Panc1 (cell line): ENCODE measurements at regions not wholly inside any gene's neighbourhood (a gene's known extent, or its start where the extent isn't known, plus 50 kb on each side); places are given as distances from the start of the nearest gene placed in this dataset.

Source experiments
- ATAC-seq: fragments of 200-7000 bp; cut with Tn5 transposase; 2 replicates; pipeline ENCODE4 v1.9.1; 2020; ENCODE audit warnings: mild to moderate bottlenecking, moderate library complexity
- BruUV-seq: library from RNA; stranded (reverse); fragments of 400-500 nt; replicated peaks from 2 replicates; lab custom pipeline; 2021; lab: Mats Ljungman, UMichigan
- CTCF ChIA-PET: fragments of 300-600 bp; sonication (Branson Sonifier 250); formaldehyde crosslinking; loops from one replicate; lab custom pipeline; 2022; ENCODE audit warnings: antibody characterized with exemption; lab: Charles Lee
- POLR2A ChIA-PET: fragments of 300-600 bp; sonication (Branson Sonifier 250); formaldehyde crosslinking; loops from one replicate; lab custom pipeline; 2022; ENCODE audit warnings: antibody characterized with exemption; lab: Charles Lee
- DNase-seq: peaks from one replicate; pipeline ENCODE4 v3.0.0-alpha.2; 2010; ENCODE audit warnings: low read depth, low spot score
- H3K27ac ChIP-seq: 2 replicates; pipeline ENCODE4 v1.5.1; 2011; ENCODE audit warnings: mild to moderate bottlenecking, low read length, inconsistent platforms
- H3K27me3 ChIP-seq: fragments of 200-500 bp; sonication (Bioruptor generic); 2 replicates; pipeline ENCODE4 v1.6.0; 2014; ENCODE audit warnings: low read length, inconsistent platforms; ENCODE audit not compliant: control insufficient read depth, insufficient read depth
- H3K36me3 ChIP-seq: fragments of 200-500 bp; sonication (Bioruptor generic); 2 replicates; pipeline ENCODE4 v1.5.1; 2014; ENCODE audit warnings: inconsistent platforms, mild to moderate bottlenecking, low read length, moderate library complexity; ENCODE audit not compliant: control insufficient read depth, insufficient read depth
- H3K4me1 ChIP-seq: 2 replicates; pipeline ENCODE4 v1.5.1; 2011; ENCODE audit warnings: inconsistent platforms, mild to moderate bottlenecking, low read length, moderate library complexity; ENCODE audit not compliant: control insufficient read depth, insufficient read depth
- H3K4me3 ChIP-seq, 2 experiments: 2 replicates each; pipeline ENCODE4 v1.5.1; 2011 to 2012; ENCODE audit warnings: low read depth in 2 of 2, low read length in 2 of 2, mild to moderate bottlenecking in 2 of 2, inconsistent platforms in 1 of 2, moderate library complexity in 1 of 2
- H3K9me3 ChIP-seq: fragments of 200-500 bp; sonication (Bioruptor generic); 2 replicates; pipeline ENCODE4 v1.5.1; 2014; ENCODE audit warnings: low read depth, mild to moderate bottlenecking, inconsistent platforms, low read length, moderate library complexity; ENCODE audit not compliant: control insufficient read depth, insufficient read depth
- CTCF ChIP-seq: fragments of 450-650 bp; IDR thresholded peaks from 2 replicates; pipeline ENCODE4 v1.5.1; 2017; ENCODE audit warnings: mild to moderate bottlenecking
- POLR2AphosphoS5 ChIP-seq: IDR thresholded peaks from 2 replicates; pipeline ENCODE4 v1.6.1; 2012; ENCODE audit warnings: mild to moderate bottlenecking, low read depth, low read length, moderate library complexity
- REST ChIP-seq, 2 experiments: IDR thresholded peaks; 2 replicates each; pipeline ENCODE4 v1.6.1; 2011 to 2012; ENCODE audit warnings: low read depth in 2 of 2, control low read depth in 1 of 2, low read length in 1 of 2, mild to moderate bottlenecking in 1 of 2, moderate library complexity in 1 of 2; ENCODE audit not compliant: insufficient read depth in 1 of 2
- SIN3A ChIP-seq: IDR thresholded peaks from 2 replicates; pipeline ENCODE4 v1.6.1; 2012; ENCODE audit warnings: low read depth, mild to moderate bottlenecking, low read length, moderate library complexity, borderline replicate concordance; ENCODE audit not compliant: insufficient read depth
- TCF7L2 ChIP-seq: IDR thresholded peaks from 2 replicates; pipeline ENCODE4 v1.6.1; 2011; ENCODE audit warnings: mild to moderate bottlenecking, low read depth, low read length, inconsistent platforms
- in situ Hi-C: cut with HindIII; loops from 2 replicates; pipeline ENCODE4 v1.10.0; 2016; ENCODE audit warnings: low sequenced_read_pairs, low pct_unique_long_range_greater_than_20kb
- intact Hi-C: fragments of 100-400 bp; cut with micrococcal nuclease; formaldehyde crosslinking; loops from one replicate; pipeline ENCODE4 v1.10.0; 2022; ENCODE audit not compliant: unreplicated experiment

GRCh38 chr5:3671337-3671736, 75.7 kb downstream of the IRX1 start:
- no peak overlapping the region for H3K4me3 ChIP-seq
- ATAC-seq (no peak), DNase-seq (no peak)
- POLR2A ChIA-PET = no interaction called here
- in situ Hi-C loops (no loop called here), intact Hi-C loops (no loop called here)
- H3K4me1 ChIP-seq = no peaks in the 10 kb centered on the region
- no peaks in the 10 kb centered on the region for H3K27me3 ChIP-seq
- H3K27ac ChIP-seq = no peak overlapping the region
- H3K9me3 ChIP-seq = no peaks in the 10 kb centered on the region
- TF ChIP-seq TCF7L2 (no peak), SIN3A (no peak)
- CTCF ChIA-PET = no interaction called here
- no TSS peak for BruUV-seq
- no peaks in the 10 kb centered on the region for H3K36me3 ChIP-seq

GRCh38 chr5:3678801-3679200, 83.2 kb downstream of the IRX1 start:
- no peak for DNase-seq
- no TSS peak for BruUV-seq
- no peak for ATAC-seq
- intact Hi-C loops = no loop called here
- Histone ChIP-seq H3K27ac (no peak overlapping the region), H3K4me3 (no peak overlapping the region), H3K27me3 (no peaks in the 10 kb centered on the region), H3K4me1 (no peaks in the 10 kb centered on the region), H3K36me3 (no peaks in the 10 kb centered on the region), H3K9me3 (no peaks in the 10 kb centered on the region)
- CTCF ChIA-PET = no interaction called here
- POLR2A ChIA-PET = no interaction called here
- in situ Hi-C loops = no loop called here
- TF ChIP-seq SIN3A = no peak
- TF ChIP-seq CTCF = no peak
- no peak for TF ChIP-seq TCF7L2
- TF ChIP-seq POLR2AphosphoS5 = no peak
- no peak for TF ChIP-seq REST (IDR thresholded peaks at IDR 0.05; ENCODE audit: insufficient read depth in 1 of 2, low read depth in 2 of 2, low read length in 1 of 2)

- no peak for TF ChIP-seq SIN3A
- no peak for TF ChIP-seq CTCF
- TF ChIP-seq REST (IDR thresholded peaks at IDR 0.05; ENCODE audit: insufficient read depth in 1 of 2, low read depth in 2 of 2, low read length in 1 of 2) = no peak
- TF ChIP-seq POLR2AphosphoS5 = no peak
- no peak for TF ChIP-seq TCF7L2
- intact Hi-C loops = no loop called here
- H3K27me3 ChIP-seq = no peaks in the 10 kb centered on the region
- BruUV-seq = no TSS peak
- no peaks in the 10 kb centered on the region for H3K36me3 ChIP-seq
- ChIA-PET POLR2A (no interaction called here), CTCF (no interaction called here)
- no peak overlapping the region for H3K27ac ChIP-seq
- no peak for DNase-seq
- in situ Hi-C loops = no loop called here
- no peaks in the 10 kb centered on the region for H3K9me3 ChIP-seq
- no peaks in the 10 kb centered on the region for H3K4me1 ChIP-seq
- H3K4me3 ChIP-seq = no peak overlapping the region
- ATAC-seq = no peak
Observed at GRCh38 chr5:3680821-3681220, 85.2 kb downstream of the IRX1 start.
